H9 (cell line): ENCODE measurements at regions not wholly inside any gene's neighbourhood (a gene's known extent, or its start where the extent isn't known, plus 50 kb on each side); places are given as distances from the start of the nearest gene placed in this dataset.
"Not testable (repeated sequence)": the region's sequence is repeated elsewhere in the genome, so short reads cannot be mapped to it uniquely, and the experiment has no call there.

Experiments
- DNase-seq: peaks from one replicate; pipeline ENCODE4 v3.0.0-alpha.2; 2017
- H2AFZ ChIP-seq: one replicate; pipeline ENCODE4 v1.6.1; 2013; ENCODE audit warnings: mild to moderate bottlenecking, low read length, control low read depth, moderate library complexity
- H2AK5ac ChIP-seq: 2 replicates; pipeline ENCODE4 v1.6.1; 2013; ENCODE audit warnings: low read length, control low read depth, mixed read lengths; ENCODE audit not compliant: insufficient read length
- H2BK120ac ChIP-seq: one replicate; pipeline ENCODE4 v1.6.1; 2013; ENCODE audit warnings: low read depth, mild to moderate bottlenecking, low read length, control low read depth, inconsistent platforms; ENCODE audit not compliant: poor library complexity, severe bottlenecking
- H2BK12ac ChIP-seq: 2 replicates; pipeline ENCODE4 v1.6.1; 2013; ENCODE audit warnings: low read length, control low read depth, mixed read lengths, low read depth; ENCODE audit not compliant: insufficient read length
- H2BK15ac ChIP-seq: 2 replicates; pipeline ENCODE4 v1.6.1; 2013; ENCODE audit warnings: low read depth, low read length, control low read depth
- H2BK20ac ChIP-seq: one replicate; pipeline ENCODE4 v1.6.1; 2013; ENCODE audit warnings: low read depth, mild to moderate bottlenecking, low read length, control low read depth, inconsistent platforms; ENCODE audit not compliant: poor library complexity, severe bottlenecking
- H2BK5ac ChIP-seq: 2 replicates; pipeline ENCODE4 v1.6.1; 2013; ENCODE audit warnings: low read length, control low read depth, mixed read lengths; ENCODE audit not compliant: insufficient read length
- H3K14ac ChIP-seq: 2 replicates; pipeline ENCODE4 v1.6.1; 2013; ENCODE audit warnings: low read length, control low read depth; ENCODE audit not compliant: insufficient read depth
- H3K18ac ChIP-seq: 2 replicates; pipeline ENCODE4 v1.6.1; 2013; ENCODE audit warnings: low read depth, mild to moderate bottlenecking, mixed read lengths, low read length, control low read depth; ENCODE audit not compliant: insufficient read length
- H3K23ac ChIP-seq: 2 replicates; pipeline ENCODE4 v1.6.1; 2013; ENCODE audit warnings: low read length, control low read depth, mixed read lengths, low read depth; ENCODE audit not compliant: insufficient read length
- H3K23me2 ChIP-seq: 2 replicates; pipeline ENCODE4 v1.6.1; 2013; ENCODE audit warnings: low read depth, mild to moderate bottlenecking, mixed read lengths, low read length, control low read depth; ENCODE audit not compliant: insufficient read length, poor library complexity, severe bottlenecking
- H3K27ac ChIP-seq: 2 replicates; pipeline ENCODE4 v1.5.1; 2013; ENCODE audit warnings: low read length, control low read depth, mixed read lengths, low read depth; ENCODE audit not compliant: insufficient read length
- H3K27me3 ChIP-seq: 2 replicates; pipeline ENCODE4 v1.6.1; 2013; ENCODE audit warnings: low read length, control low read depth, inconsistent platforms; ENCODE audit not compliant: insufficient read depth
- H3K4ac ChIP-seq: 2 replicates; pipeline ENCODE4 v1.6.1; 2013; ENCODE audit warnings: low read depth, mild to moderate bottlenecking, control low read depth, inconsistent platforms, low read length, moderate library complexity
- H3K4me1 ChIP-seq: 2 replicates; pipeline ENCODE4 v1.6.1; 2013; ENCODE audit warnings: low read length, control low read depth, inconsistent platforms; ENCODE audit not compliant: insufficient read depth
- H3K4me2 ChIP-seq: 2 replicates; pipeline ENCODE4 v1.6.1; 2013; ENCODE audit warnings: low read length, control low read depth, mixed read lengths; ENCODE audit not compliant: insufficient read length, insufficient read depth
- H3K56ac ChIP-seq: 2 replicates; pipeline ENCODE4 v1.6.1; 2013; ENCODE audit warnings: low read depth, mild to moderate bottlenecking, mixed read lengths, low read length, control low read depth; ENCODE audit not compliant: insufficient read length
- H3K79me1 ChIP-seq: 2 replicates; pipeline ENCODE4 v1.6.1; 2013; ENCODE audit warnings: low read depth, mild to moderate bottlenecking, moderate library complexity, low read length, control low read depth, inconsistent platforms; ENCODE audit not compliant: insufficient read depth, poor library complexity, severe bottlenecking
- H3K79me2 ChIP-seq: 2 replicates; pipeline ENCODE4 v1.6.1; 2013; ENCODE audit warnings: low read length, control low read depth, inconsistent platforms; ENCODE audit not compliant: insufficient read depth
- H3K9ac ChIP-seq: 2 replicates; pipeline ENCODE4 v1.6.1; 2013; ENCODE audit warnings: low read length, control low read depth, mixed read lengths; ENCODE audit not compliant: insufficient read length; ENCODE audit errors: extremely low read depth
- H3K9me3 ChIP-seq: one replicate; pipeline ENCODE4 v1.6.1; 2013; ENCODE audit warnings: low read depth, low read length, inconsistent platforms; ENCODE audit not compliant: control insufficient read depth
- H3T11ph ChIP-seq: one replicate; pipeline ENCODE4 v1.6.1; 2013; ENCODE audit warnings: mild to moderate bottlenecking, low read length, control low read depth, inconsistent platforms
- H4K20me1 ChIP-seq: one replicate; pipeline ENCODE4 v1.6.1; 2013; ENCODE audit not compliant: control insufficient read depth, insufficient read length, insufficient read depth
- H4K5ac ChIP-seq: 2 replicates; pipeline ENCODE4 v1.6.1; 2013; ENCODE audit warnings: low read depth, mild to moderate bottlenecking, mixed read lengths, low read length, control low read depth; ENCODE audit not compliant: insufficient read length
- H4K8ac ChIP-seq: replicated peaks from 2 replicates; pipeline ENCODE4 v1.6.1; 2013; ENCODE audit warnings: low read length, control low read depth, mixed read lengths, low read depth; ENCODE audit not compliant: insufficient read length
- H4K91ac ChIP-seq: 2 replicates; pipeline ENCODE4 v1.6.1; 2013; ENCODE audit warnings: low read depth, mild to moderate bottlenecking, moderate library complexity, mixed read lengths, low read length, control low read depth; ENCODE audit not compliant: insufficient read length
- H3K27ac Mint-ChIP-seq, 3 experiments: 2 replicates in 2 of 3; 3 replicates in 1 of 3; pipeline ENCODE4 v1.8.0; 2020 to 2021; ENCODE audit warnings: mixed read lengths in 3 of 3, mild to moderate bottlenecking in 1 of 3, moderate library complexity in 1 of 3
- H3K27me3 Mint-ChIP-seq: 2 replicates; pipeline ENCODE4 v1.8.0; 2021; ENCODE audit warnings: low read depth, mild to moderate bottlenecking, moderate library complexity, mixed read lengths
- H3K36me3 Mint-ChIP-seq, 3 experiments: 2 replicates in 2 of 3; 3 replicates in 1 of 3; pipeline ENCODE4 v1.8.0; 2020 to 2021; ENCODE audit warnings: low read depth in 3 of 3, mixed read lengths in 3 of 3; ENCODE audit not compliant: insufficient read depth in 1 of 3
- H3K4me1 Mint-ChIP-seq, 2 experiments: 2 replicates each; pipeline ENCODE4 v1.8.0; 2020; ENCODE audit warnings: mixed read lengths in 2 of 2
- H3K4me3 Mint-ChIP-seq, 2 experiments: 2 replicates in 1 of 2; 3 replicates in 1 of 2; pipeline ENCODE4 v1.8.0; 2020 to 2021; ENCODE audit warnings: mild to moderate bottlenecking in 2 of 2, mixed read lengths in 2 of 2, moderate library complexity in 1 of 2
- H3K9me3 Mint-ChIP-seq, 2 experiments: 2 replicates in 1 of 2; 3 replicates in 1 of 2; pipeline ENCODE4 v1.8.0; 2020; ENCODE audit warnings: mild to moderate bottlenecking in 2 of 2, mixed read lengths in 2 of 2, moderate library complexity in 1 of 2
- WGBS: extraction: QIAGEN DNeasy Blood & Tissue Kit; methylation state at CpG from one replicate; pipeline ENCODE4 v1.1.7; 2013; ENCODE audit warnings: missing lambda C conversion rate, low lambda C conversion rate, mixed read lengths; ENCODE audit not compliant: insufficient read length; ENCODE audit errors: extremely low coverage; 5-methylcytosine and 5-hydroxymethylcytosine counted together

DNA sequence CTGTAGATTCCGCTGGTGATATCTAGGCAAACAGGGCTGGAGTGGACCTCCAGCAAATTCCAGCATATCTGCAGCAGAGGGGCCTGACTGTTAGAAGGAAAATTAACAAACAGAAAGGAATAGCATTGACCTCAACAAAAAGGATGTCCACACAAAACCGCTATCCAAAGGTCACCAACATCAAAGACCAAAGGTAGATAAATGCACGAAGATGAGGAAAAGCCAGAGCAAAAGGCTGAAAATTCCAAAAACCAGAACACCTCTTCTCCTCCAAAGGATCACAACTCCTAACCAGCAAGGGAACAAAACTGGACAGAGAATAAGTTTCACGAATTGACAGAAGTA, 134.8 kb upstream of the HS3ST4 start:
- H3K27me3 ChIP-seq, H3K9me3 ChIP-seq, H2BK20ac ChIP-seq, H3K4me1 ChIP-seq, H3K79me2 ChIP-seq, H3K23me2 ChIP-seq, DNase-seq, H2BK12ac ChIP-seq, H3K9ac ChIP-seq, H2AFZ ChIP-seq, H4K91ac ChIP-seq, H3T11ph ChIP-seq, H3K14ac ChIP-seq, H3K56ac ChIP-seq, H3K27ac Mint-ChIP-seq, H3K79me1 ChIP-seq, H2BK5ac ChIP-seq, H3K23ac ChIP-seq, H2AK5ac ChIP-seq, H4K8ac ChIP-seq, H3K4me3 Mint-ChIP-seq, H4K20me1 ChIP-seq, H2BK15ac ChIP-seq, H3K18ac ChIP-seq, H3K4ac ChIP-seq, H3K27ac ChIP-seq, H4K5ac ChIP-seq, H3K4me1 Mint-ChIP-seq, H3K4me2 ChIP-seq, H3K27me3 Mint-ChIP-seq: not testable (repeated sequence)
- H2BK120ac ChIP-seq, result peak overlapping the region; percentile 48
- H3K9me3 Mint-ChIP-seq, result peaks cover 30% of the 10 kb centered on the region in 2 experiments
- no CpG with 5 or more reads among the region's 4 CpGs for WGBS
- peaks cover 10 to 21% (median 12%) of the 10 kb centered on the region in 3 experiments; a peak in 6 of 7 replicates for H3K36me3 Mint-ChIP-seq

GRCh38 chr16:25556289-25556967, 135.3 kb upstream of the HS3ST4 start:
- not testable (repeated sequence) for H3K23ac ChIP-seq, H3K4ac ChIP-seq, H3K27ac ChIP-seq, H2BK5ac ChIP-seq, H2BK15ac ChIP-seq, H2AFZ ChIP-seq, H3K79me1 ChIP-seq, H3K9me3 ChIP-seq, H3K56ac ChIP-seq, H4K8ac ChIP-seq, H3K18ac ChIP-seq, H3K4me1 Mint-ChIP-seq, H3K9ac ChIP-seq, H3K4me1 ChIP-seq, H3K27me3 ChIP-seq, H4K5ac ChIP-seq, H3K79me2 ChIP-seq, H4K91ac ChIP-seq, H3K4me3 Mint-ChIP-seq, H3K4me2 ChIP-seq, H3K14ac ChIP-seq, H3K27me3 Mint-ChIP-seq, H3K27ac Mint-ChIP-seq, H4K20me1 ChIP-seq, H3T11ph ChIP-seq, H3K23me2 ChIP-seq, H2BK12ac ChIP-seq, H2AK5ac ChIP-seq
- Mint-ChIP-seq H3K36me3 (peaks cover 10 to 21% (median 12%) of the 10 kb centered on the region in 3 experiments; a peak in 6 of 7 replicates), H3K9me3 (peaks cover 26% of the 10 kb centered on the region in 2 experiments)
- peak overlapping the region; percentile 78 for H2BK20ac ChIP-seq
- WGBS, result no CpG with 5 or more reads among the region's 15 CpGs
- peak; percentile 28 for DNase-seq
- H2BK120ac ChIP-seq, result peak overlapping the region; percentile 48
